IPS-18c (cell line): ENCODE measurements at regions not wholly inside any gene's neighbourhood (a gene's known extent, or its start where the extent isn't known, plus 50 kb on each side); places are given as distances from the start of the nearest gene placed in this dataset.
"Not testable (repeated sequence)": the region's sequence is repeated elsewhere in the genome, so short reads cannot be mapped to it uniquely, and the experiment has no call there.

Source experiments
- H3K4me3 ChIP-seq: 2 replicates; pipeline ENCODE4 v1.7.0; 2013; ENCODE audit warnings: low read depth, mild to moderate bottlenecking, low read length, moderate library complexity; ENCODE audit not compliant: insufficient read depth
- H3K9me3 ChIP-seq: one replicate; pipeline ENCODE4 v1.6.1; 2013; ENCODE audit warnings: mild to moderate bottlenecking, low read length, moderate library complexity; ENCODE audit not compliant: control insufficient read depth, insufficient read depth

- Histone ChIP-seq H3K9me3 (peaks cover 3% of the 10 kb centered on the region), H3K4me3 (no peak overlapping the region)
Observed at GRCh38 chrX:128504496-128504895, 452.3 kb upstream of the ACTRT1 start.

- Histone ChIP-seq H3K9me3 (no peaks in the 10 kb centered on the region), H3K4me3 (no peak overlapping the region)
Observed at GRCh38 chrX:128464116-128464515, 411.9 kb upstream of the ACTRT1 start.

GRCh38 chrX:128460835-128461234 lies 408.6 kb upstream of the ACTRT1 start:
- Histone ChIP-seq H3K9me3 (no peaks in the 10 kb centered on the region), H3K4me3 (no peak overlapping the region)

- Histone ChIP-seq H3K9me3 (peaks cover 2% of the 10 kb centered on the region), H3K4me3 (no peak overlapping the region)
Observed at GRCh38 chrX:128458888-128459287, 406.7 kb upstream of the ACTRT1 start.

GRCh38 chrX:128457674-128458073 lies 405.5 kb upstream of the ACTRT1 start:
- no peak overlapping the region for H3K4me3 ChIP-seq

GRCh38 chrX:128439159-128439558 lies 387.0 kb upstream of the ACTRT1 start:
- Histone ChIP-seq H3K4me3 (no peak overlapping the region), H3K9me3 (peaks cover 3% of the 10 kb centered on the region)

More at GRCh38 chrX:128457674-128458073, 405.5 kb upstream of the ACTRT1 start:
- H3K9me3 ChIP-seq, result peaks cover 2% of the 10 kb centered on the region

GRCh38 chrX:128438082-128438481 lies 385.9 kb upstream of the ACTRT1 start:
- H3K4me3 ChIP-seq, result no peak overlapping the region
- peaks cover 3% of the 10 kb centered on the region for H3K9me3 ChIP-seq

GRCh38 chrX:128436397-128437103 lies 384.3 kb upstream of the ACTRT1 start:
- H3K9me3 ChIP-seq, result peaks cover 3% of the 10 kb centered on the region
- H3K4me3 ChIP-seq, result no peak overlapping the region

- H3K4me3 ChIP-seq, result no peak overlapping the region
- peaks cover 6% of the 10 kb centered on the region for H3K9me3 ChIP-seq
Observed at GRCh38 chrX:128425546-128425945, 373.3 kb upstream of the ACTRT1 start.

- Histone ChIP-seq H3K9me3 (peaks cover 2% of the 10 kb centered on the region), H3K4me3 (no peak overlapping the region)
Observed at GRCh38 chrX:128408842-128409241, 356.6 kb upstream of the ACTRT1 start.

GRCh38 chrX:128396601-128397000 lies 344.4 kb upstream of the ACTRT1 start:
- Histone ChIP-seq H3K4me3 (no peak overlapping the region), H3K9me3 (no peaks in the 10 kb centered on the region)

- H3K9me3 ChIP-seq, H3K4me3 ChIP-seq: not testable (repeated sequence)
Observed at GRCh38 chrX:128383846-128384245, 331.6 kb upstream of the ACTRT1 start.

- no peak overlapping the region for H3K4me3 ChIP-seq
- H3K9me3 ChIP-seq, result no peaks in the 10 kb centered on the region
Observed at GRCh38 chrX:128365492-128365891, 313.3 kb upstream of the ACTRT1 start.

GRCh38 chrX:128335671-128336070 lies 283.5 kb upstream of the ACTRT1 start:
- no peak overlapping the region for H3K4me3 ChIP-seq
- H3K9me3 ChIP-seq, result peaks cover 4% of the 10 kb centered on the region

GRCh38 chrX:128334821-128335220 lies 282.6 kb upstream of the ACTRT1 start:
- H3K4me3 ChIP-seq, result no peak overlapping the region
- peaks cover 4% of the 10 kb centered on the region for H3K9me3 ChIP-seq

GRCh38 chrX:128310912-128311311 lies 258.7 kb upstream of the ACTRT1 start:
- H3K9me3 ChIP-seq, result peaks cover 3% of the 10 kb centered on the region
- no peak overlapping the region for H3K4me3 ChIP-seq

- H3K4me3 ChIP-seq, result no peak overlapping the region
- peaks cover 3% of the 10 kb centered on the region for H3K9me3 ChIP-seq
Observed at GRCh38 chrX:128309311-128309710, 257.1 kb upstream of the ACTRT1 start.

- Histone ChIP-seq H3K9me3 (peaks cover 7% of the 10 kb centered on the region), H3K4me3 (no peak overlapping the region)
Observed at GRCh38 chrX:128294198-128294597, 242.0 kb upstream of the ACTRT1 start.

- H3K9me3 ChIP-seq, result no peaks in the 10 kb centered on the region
- H3K4me3 ChIP-seq, result no peak overlapping the region
Observed at GRCh38 chrX:128287693-128288092, 235.5 kb upstream of the ACTRT1 start.
